ENCODE measurements at regions not wholly inside any gene's neighbourhood (a gene's known extent, or its start where the extent isn't known, plus 50 kb on each side); places are given as distances from the start of the nearest gene placed in this dataset.

GRCh38 chr6:105949869-105950268, 136.3 kb upstream of the PRDM1 start:
- TF ChIP-seq, protein P1, sequence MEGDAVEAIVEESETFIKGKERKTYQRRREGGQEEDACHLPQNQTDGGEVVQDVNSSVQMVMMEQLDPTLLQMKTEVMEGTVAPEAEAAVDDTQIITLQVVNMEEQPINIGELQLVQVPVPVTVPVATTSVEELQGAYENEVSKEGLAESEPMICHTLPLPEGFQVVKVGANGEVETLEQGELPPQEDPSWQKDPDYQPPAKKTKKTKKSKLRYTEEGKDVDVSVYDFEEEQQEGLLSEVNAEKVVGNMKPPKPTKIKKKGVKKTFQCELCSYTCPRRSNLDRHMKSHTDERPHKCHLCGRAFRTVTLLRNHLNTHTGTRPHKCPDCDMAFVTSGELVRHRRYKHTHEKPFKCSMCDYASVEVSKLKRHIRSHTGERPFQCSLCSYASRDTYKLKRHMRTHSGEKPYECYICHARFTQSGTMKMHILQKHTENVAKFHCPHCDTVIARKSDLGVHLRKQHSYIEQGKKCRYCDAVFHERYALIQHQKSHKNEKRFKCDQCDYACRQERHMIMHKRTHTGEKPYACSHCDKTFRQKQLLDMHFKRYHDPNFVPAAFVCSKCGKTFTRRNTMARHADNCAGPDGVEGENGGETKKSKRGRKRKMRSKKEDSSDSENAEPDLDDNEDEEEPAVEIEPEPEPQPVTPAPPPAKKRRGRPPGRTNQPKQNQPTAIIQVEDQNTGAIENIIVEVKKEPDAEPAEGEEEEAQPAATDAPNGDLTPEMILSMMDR (IDR thresholded peaks at IDR 0.05; ENCODE audit: low read depth, low read length): no peak

GRCh38 chr6:105943514-105943913, 142.6 kb upstream of the PRDM1 start:
- peaks cover 42% of the 10 kb centered on the region for H3K27me3 ChIP-seq
- no peak overlapping the region for H3K4me3 ChIP-seq (ENCODE audit: low read depth, low read length)
- DNase-seq: no peak
- H3K4me1 ChIP-seq: no peaks in the 10 kb centered on the region
- no peaks in the 10 kb centered on the region for H3K36me3 ChIP-seq
- H3K9me3 ChIP-seq: no peaks in the 10 kb centered on the region
- TF ChIP-seq, protein P1 (IDR thresholded peaks at IDR 0.05; ENCODE audit: low read depth, low read length): no peak

More at GRCh38 chr6:105949869-105950268, 136.3 kb upstream of the PRDM1 start:
- Histone ChIP-seq H3K4me1 (no peaks in the 10 kb centered on the region), H3K9me3 (no peaks in the 10 kb centered on the region), H3K4me3 (ENCODE audit: low read depth, low read length) (no peak overlapping the region), H3K27me3 (peaks cover 6% of the 10 kb centered on the region; the same call in 1 of the 2 replicates), H3K36me3 (no peaks in the 10 kb centered on the region)
- DNase-seq: no peak

DNA sequence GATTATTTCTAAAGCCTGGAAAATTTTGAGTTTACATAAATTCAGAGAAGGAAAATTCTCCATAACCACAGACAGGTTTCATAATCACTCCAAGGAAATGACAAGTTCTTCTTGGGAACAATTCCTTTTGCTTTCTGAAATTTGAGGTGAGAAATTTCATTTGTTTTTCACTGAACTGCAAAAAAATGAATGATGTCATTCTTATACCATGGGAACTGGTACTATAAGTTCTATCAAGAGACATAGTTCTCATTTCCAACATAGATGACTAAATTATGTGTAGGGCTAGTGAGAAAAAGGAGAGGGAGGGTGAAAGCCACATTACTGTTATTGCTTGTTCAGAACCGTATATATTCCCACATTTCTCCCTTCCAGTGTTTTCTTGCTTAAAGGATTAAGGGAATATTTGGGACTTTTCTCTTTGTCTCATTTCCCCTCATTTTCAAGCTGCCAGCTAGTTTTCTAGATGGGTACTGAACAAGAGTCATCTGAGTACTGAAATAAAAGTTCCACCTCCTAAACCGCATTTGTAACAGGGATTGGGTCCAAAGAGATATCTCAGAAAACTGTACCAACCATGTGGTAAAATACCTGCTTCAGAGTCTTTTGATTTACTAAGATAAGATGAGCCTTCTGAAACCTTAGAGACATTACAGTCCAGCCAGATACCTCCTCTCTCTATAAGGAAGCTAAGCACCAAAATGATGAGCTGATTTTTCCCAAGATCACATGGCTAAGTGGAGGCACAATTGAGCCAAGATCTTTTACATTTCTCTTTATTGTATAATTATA, 144.3 kb upstream of the PRDM1 start:
- Histone ChIP-seq H3K9me3 (no peaks in the 10 kb centered on the region), H3K4me3 (ENCODE audit: low read depth, low read length) (no peak overlapping the region), H3K27me3 (peaks cover 42% of the 10 kb centered on the region), H3K36me3 (no peaks in the 10 kb centered on the region), H3K4me1 (no peaks in the 10 kb centered on the region)
- DNase-seq: no peak
- TF ChIP-seq, protein P1 (IDR thresholded peaks at IDR 0.05; ENCODE audit: low read depth, low read length): no peak

GRCh38 chr6:105940990-105941389, 145.1 kb upstream of the PRDM1 start:
- DNase-seq: no peak
- Histone ChIP-seq H3K4me3 (ENCODE audit: low read depth, low read length) (no peak overlapping the region), H3K9me3 (no peaks in the 10 kb centered on the region), H3K36me3 (no peaks in the 10 kb centered on the region), H3K27me3 (peaks cover 42% of the 10 kb centered on the region), H3K4me1 (no peaks in the 10 kb centered on the region)
- TF ChIP-seq, protein P1 (IDR thresholded peaks at IDR 0.05; ENCODE audit: low read depth, low read length): no peak

- no peak for DNase-seq
- Histone ChIP-seq H3K4me3 (ENCODE audit: low read depth, low read length) (no peak overlapping the region), H3K36me3 (no peaks in the 10 kb centered on the region), H3K27me3 (peaks cover 20% of the 10 kb centered on the region), H3K4me1 (no peaks in the 10 kb centered on the region), H3K9me3 (no peaks in the 10 kb centered on the region)
- TF ChIP-seq, protein P1 (IDR thresholded peaks at IDR 0.05; ENCODE audit: low read depth, low read length): no peak
Measured at GRCh38 chr6:105936972-105937371, 149.2 kb upstream of the PRDM1 start.

- H3K27me3 ChIP-seq: peaks cover 5% of the 10 kb centered on the region
- DNase-seq: no peak
- TF ChIP-seq, protein P1 (IDR thresholded peaks at IDR 0.05; ENCODE audit: low read depth, low read length): no peak
- H3K36me3 ChIP-seq: no peaks in the 10 kb centered on the region
- H3K4me3 ChIP-seq (ENCODE audit: low read depth, low read length): no peak overlapping the region
- no peaks in the 10 kb centered on the region for H3K4me1 ChIP-seq
- no peaks in the 10 kb centered on the region for H3K9me3 ChIP-seq
Measured at GRCh38 chr6:105935416-105935815, 150.7 kb upstream of the PRDM1 start.
